Pancreas (tissue), 10 donors: ENCODE measurements at regions not wholly inside any gene's neighbourhood (a gene's known extent, or its start where the extent isn't known, plus 50 kb on each side); places are given as distances from the start of the nearest gene placed in this dataset.

Experiments
- ATAC-seq, 4 donors: fragments of 200-7000 bp; cut with Tn5 transposase; one replicate each; pipeline versions ENCODE4 v1.8.0 to v1.9.1; 2020; ENCODE audit warnings: mild to moderate bottlenecking in 4 of 4, moderate library complexity in 4 of 4
- DNase-seq, 6 donors: peaks; one replicate each; pipeline ENCODE4 v3.0.0-alpha.2; 2020
- FAIRE-seq: peaks from 2 replicates; lab custom pipeline; 2012; peaks lifted over from hg19 to GRCh38; lab: Jason Lieb, UNC
- H3K27ac ChIP-seq, 4 donors: fragments of 200-600 bp; sonication (generic); 1 replicate in 3 of 4; 2 replicates in 1 of 4; pipeline versions ENCODE4 v1.5.0 to v1.8.0; 2020
- H3K27me3 ChIP-seq, 4 donors: fragments of 200-600 bp; one replicate each; pipeline ENCODE4 v1.8.0; 2021
- H3K36me3 ChIP-seq, 3 donors: fragments of 200-600 bp; sonication (generic) in 1 of 3; one replicate each; pipeline versions ENCODE4 v1.5.0 to v1.8.0; 2020 to 2021
- H3K4me1 ChIP-seq, 3 donors: fragments of 200-600 bp; one replicate each; pipeline ENCODE4 v1.8.0; 2021
- H3K4me3 ChIP-seq, 4 donors: fragments of 200-600 bp; sonication (generic) in 2 of 4; one replicate each; pipeline versions ENCODE4 v1.5.0 to v1.8.0; 2020 to 2021
- H3K9me3 ChIP-seq, 4 donors: fragments of 200-600 bp; one replicate each; pipeline ENCODE4 v1.8.0; 2021
- CTCF ChIP-seq, 4 donors: fragments of 200-600 bp; sonication (generic) in 3 of 4; IDR thresholded peaks; one replicate each; pipeline versions ENCODE4 v1.5.0 to v1.8.0; 2021; ENCODE audit warnings: antibody characterized with exemption in 4 of 4
- WGBS, 2 donors: extraction: QIAGEN DNeasy Blood & Tissue Kit; methylation state at CpG; one replicate each; pipeline ENCODE4 v1.1.7; 2013; 5-methylcytosine and 5-hydroxymethylcytosine counted together
- intact Hi-C, 3 donors: fragments of 100-400 bp; cut with DNase I; formaldehyde crosslinking; loops; one replicate each; pipeline versions ENCODE4 v1.11.1 to v1.14.2; 2022
- donor health status: healthy with polysubstance abuse.
- donor health status: DM: no; HTN: no; CAD: no; lungs with moderate emphysema.
- donor health status: DM: no; HTN: no; CAD: no.
- donor health status: control.
- donor health status: control.
- donor health status: Bipolar disorder and iron deficiency.
- donor health status: DM: yes; HTN: yes; CAD: no.
- donor health status: DM: no; HTN: no; CAD: no.
- donor health status: DM: no; HTN: no; CAD: no.
- donor health status: DM: yes; HTN: yes; CAD: no.

GRCh38 chr3:137360531-137361201 is 402.9 kb downstream of the IL20RB start:
- H3K9me3 ChIP-seq: no peaks in the 10 kb centered on the region
- no peak for FAIRE-seq
- TF ChIP-seq CTCF (IDR thresholded peaks at IDR 0.05): no peak
- H3K36me3 ChIP-seq: no peaks in the 10 kb centered on the region
- H3K4me3 ChIP-seq: no peak overlapping the region
- no peak for ATAC-seq
- H3K27me3 ChIP-seq: no peaks in the 10 kb centered on the region
- H3K27ac ChIP-seq: no peak overlapping the region
- no peak for DNase-seq
- no peaks in the 10 kb centered on the region for H3K4me1 ChIP-seq
- 84 to 85% methylated on average over 2 of the region's 2 CpGs for WGBS, 2 donors
- intact Hi-C loops: no loop called here

GRCh38 chr3:137382005-137382594 is 382.0 kb upstream of the SOX14 start:
- WGBS, 2 donors: 65 to 66% methylated on average over 3 of the region's 3 CpGs
- DNase-seq (no peak), FAIRE-seq (no peak), ATAC-seq (no peak)
- Histone ChIP-seq H3K36me3 (no peaks in the 10 kb centered on the region), H3K4me1 (no peaks in the 10 kb centered on the region), H3K27me3 (no peaks in the 10 kb centered on the region), H3K4me3 (no peak overlapping the region), H3K9me3 (no peaks in the 10 kb centered on the region), H3K27ac (no peak overlapping the region)
- TF ChIP-seq CTCF (IDR thresholded peaks at IDR 0.05): no peak
- intact Hi-C loops: no loop called here

- Histone ChIP-seq H3K27ac (no peak overlapping the region), H3K9me3 (no peaks in the 10 kb centered on the region), H3K36me3 (no peaks in the 10 kb centered on the region), H3K4me1 (no peaks in the 10 kb centered on the region), H3K27me3 (no peaks in the 10 kb centered on the region), H3K4me3 (no peak overlapping the region)
- ATAC-seq: no peak
- no peak for DNase-seq
- intact Hi-C loops: no loop called here
- TF ChIP-seq CTCF (IDR thresholded peaks at IDR 0.05): no peak
- 91 to 92% methylated on average over 1 of the region's 1 CpG for WGBS, 2 donors
- FAIRE-seq: no peak
Observed at GRCh38 chr3:137385922-137386321, 378.2 kb upstream of the SOX14 start.

GRCh38 chr3:137409584-137409983 is 354.5 kb upstream of the SOX14 start:
- intact Hi-C loops: no loop called here
- DNase-seq (no peak), ATAC-seq (no peak), FAIRE-seq (no peak)
- Histone ChIP-seq H3K9me3 (no peaks in the 10 kb centered on the region), H3K36me3 (no peaks in the 10 kb centered on the region), H3K27ac (no peak overlapping the region), H3K4me1 (no peaks in the 10 kb centered on the region), H3K27me3 (no peaks in the 10 kb centered on the region), H3K4me3 (no peak overlapping the region)
- no peak for TF ChIP-seq CTCF (IDR thresholded peaks at IDR 0.05)
- WGBS, 2 donors: 9 to 10% methylated on average over 2 of the region's 2 CpGs

GRCh38 chr3:137410028-137410427 is 354.1 kb upstream of the SOX14 start:
- intact Hi-C loops: no loop called here
- no peak for DNase-seq
- H3K36me3 ChIP-seq: no peaks in the 10 kb centered on the region
- 25 to 49% methylated on average over 1 of the region's 1 CpG for WGBS, 2 donors
- no peaks in the 10 kb centered on the region for H3K27me3 ChIP-seq
- H3K4me1 ChIP-seq: no peaks in the 10 kb centered on the region
- no peak for ATAC-seq
- TF ChIP-seq CTCF (IDR thresholded peaks at IDR 0.05): no peak
- no peaks in the 10 kb centered on the region for H3K9me3 ChIP-seq
- no peak for FAIRE-seq
- H3K27ac ChIP-seq: no peak overlapping the region
- no peak overlapping the region for H3K4me3 ChIP-seq
